Sigmoid colon (tissue), 4 donors: ENCODE measurements at regions not wholly inside any gene's neighbourhood (a gene's known extent, or its start where the extent isn't known, plus 50 kb on each side); places are given as distances from the start of the nearest gene placed in this dataset.

ENCODE experiments used
- CTCF ChIP-seq, 4 experiments: fragments of 450-650 bp in 3 of 4; fragments of 200-600 bp in 1 of 4; IDR thresholded peaks; one replicate each; pipeline ENCODE4 v1.5.1; 2016 to 2019; ENCODE audit warnings: antibody characterized with exemption in 4 of 4, mild to moderate bottlenecking in 3 of 4, moderate library complexity in 2 of 4
- EP300 ChIP-seq, 4 donors: sonication (generic); formaldehyde crosslinking; IDR thresholded peaks; one replicate each; pipeline ENCODE4 v1.6.1; 2017; ENCODE audit warnings: antibody characterized with exemption in 4 of 4
- POLR2A ChIP-seq, 2 donors: fragments of 450-650 bp; IDR thresholded peaks; one replicate each; pipeline ENCODE4 v1.6.1; 2016; ENCODE audit warnings: antibody characterized with exemption in 2 of 2, mild to moderate bottlenecking in 2 of 2, moderate library complexity in 2 of 2
- POLR2AphosphoS5 ChIP-seq, 4 donors: sonication (generic); formaldehyde crosslinking; IDR thresholded peaks; one replicate each; pipeline ENCODE4 v1.6.1; 2017; ENCODE audit warnings: antibody characterized with exemption in 4 of 4

GRCh38 chr13:62280590-62280989 is 864.9 kb upstream of the PCDH20 start:
- TF ChIP-seq POLR2A (IDR thresholded peaks at IDR 0.05) (no peak), POLR2AphosphoS5 (IDR thresholded peaks at IDR 0.05) (no peak), CTCF (IDR thresholded peaks at IDR 0.05) (no peak), EP300 (IDR thresholded peaks at IDR 0.05) (no peak)
